ENCODE measurements at regions not wholly inside any gene's neighbourhood (a gene's known extent, or its start where the extent isn't known, plus 50 kb on each side); places are given as distances from the start of the nearest gene placed in this dataset.

GRCh38 chr3:168417016-168417415 is 321.3 kb upstream of the GOLIM4 start:
- TF ChIP-seq EZH2 (IDR thresholded peaks at IDR 0.05; ENCODE audit: borderline replicate concordance) (no peak), CTCF (IDR thresholded peaks at IDR 0.05; ENCODE audit: poor library complexity) (no peak), EZH2phosphoT487 (IDR thresholded peaks at IDR 0.05; ENCODE audit: low read depth, severe bottlenecking, unreplicated experiment) (no peak)

DNA sequence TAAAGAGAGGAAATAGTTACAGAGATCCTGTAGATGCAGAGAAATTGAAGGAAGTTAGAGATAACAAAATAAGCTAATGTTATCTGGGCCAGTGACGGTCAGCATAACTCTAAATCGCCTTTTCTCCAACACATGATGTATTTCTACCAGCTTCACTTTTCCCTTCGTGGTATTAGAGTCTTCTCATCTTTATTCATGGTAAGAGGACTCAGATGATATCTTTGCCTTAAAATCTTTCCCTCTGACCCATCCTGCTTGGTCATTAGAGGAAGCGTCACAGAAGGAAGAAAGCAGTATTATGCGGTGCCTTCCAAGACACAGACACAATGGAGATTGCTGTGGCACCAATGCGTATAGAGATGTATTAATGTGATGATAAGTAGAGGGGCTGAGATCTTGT is 320.7 kb upstream of the GOLIM4 start:
- no peak for DNase-seq (ENCODE audit: low spot score)
- no peaks in the 10 kb centered on the region for H3K9me3 ChIP-seq (ENCODE audit: low read depth)
- H3K27ac ChIP-seq, result peak overlapping the region; percentile 67
- H4K20me1 ChIP-seq (ENCODE audit: insufficient read depth, poor library complexity, severe bottlenecking), result no peaks in the 10 kb centered on the region
- H3K4me3 ChIP-seq, result no peak overlapping the region
- peaks cover 8% of the 10 kb centered on the region for H3K4me1 ChIP-seq (ENCODE audit: insufficient read depth)
- no peaks in the 10 kb centered on the region for H3K36me3 ChIP-seq (replicated peaks; ENCODE audit: insufficient read depth, low read depth)
- WGBS (ENCODE audit: low lambda C conversion rate, missing lambda C conversion rate), result 73% methylated on average over 6 of the region's 6 CpGs
- H3K4me2 ChIP-seq, result peak overlapping the region; percentile 59
- no peak overlapping the region for H2AFZ ChIP-seq
- no peaks in the 10 kb centered on the region for H3K27me3 ChIP-seq
- TF ChIP-seq CTCF (IDR thresholded peaks at IDR 0.05; ENCODE audit: poor library complexity) (no peak), EZH2 (IDR thresholded peaks at IDR 0.05; ENCODE audit: borderline replicate concordance) (no peak)
- no peaks in the 10 kb centered on the region for H3K9me2 ChIP-seq (replicated peaks; ENCODE audit: insufficient read depth)
- no peaks in the 10 kb centered on the region for H3K79me2 ChIP-seq

More at GRCh38 chr3:168417016-168417415, 321.3 kb upstream of the GOLIM4 start:
- WGBS (ENCODE audit: low lambda C conversion rate, missing lambda C conversion rate), result 23% methylated on average over 1 of the region's 1 CpG
- H3K27ac ChIP-seq, result peak overlapping the region; percentile 67
- peak overlapping the region; percentile 59 for H3K4me2 ChIP-seq
- peak; percentile 54 for DNase-seq (ENCODE audit: low spot score)
- no peaks in the 10 kb centered on the region for H3K27me3 ChIP-seq
- H2AFZ ChIP-seq, result no peak overlapping the region
- no peaks in the 10 kb centered on the region for H3K9me3 ChIP-seq (ENCODE audit: low read depth)
- H3K36me3 ChIP-seq (replicated peaks; ENCODE audit: insufficient read depth, low read depth), result no peaks in the 10 kb centered on the region
- no peaks in the 10 kb centered on the region for H3K79me2 ChIP-seq
- no peaks in the 10 kb centered on the region for H4K20me1 ChIP-seq (ENCODE audit: insufficient read depth, poor library complexity, severe bottlenecking)
- H3K9me2 ChIP-seq (replicated peaks; ENCODE audit: insufficient read depth), result no peaks in the 10 kb centered on the region
- H3K4me1 ChIP-seq (ENCODE audit: insufficient read depth), result peaks cover 8% of the 10 kb centered on the region
- H3K4me3 ChIP-seq, result no peak overlapping the region

DNA sequence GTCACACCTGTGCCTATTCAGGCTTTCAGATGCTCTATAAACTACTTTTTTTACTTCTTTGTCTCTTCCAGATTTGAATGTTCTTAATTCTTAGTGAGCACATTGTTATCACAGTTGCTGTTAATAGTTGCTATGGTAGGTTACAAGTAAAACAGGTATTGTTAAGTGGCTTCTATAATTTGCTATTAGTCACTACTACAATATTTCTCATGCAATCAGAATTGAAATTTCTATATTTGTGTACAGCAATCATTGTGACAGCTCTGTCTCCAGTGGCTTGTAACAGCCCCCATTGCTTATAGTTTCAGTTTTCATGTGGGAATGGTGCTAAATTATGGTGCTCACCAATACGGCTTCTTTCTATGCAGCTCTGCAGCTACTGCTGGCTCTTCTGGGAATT is 318.4 kb upstream of the GOLIM4 start:
- H3K79me2 ChIP-seq, result no peaks in the 10 kb centered on the region
- no peaks in the 10 kb centered on the region for H3K36me3 ChIP-seq (replicated peaks; ENCODE audit: insufficient read depth, low read depth)
- H2AFZ ChIP-seq, result no peak overlapping the region
- no peaks in the 10 kb centered on the region for H3K27me3 ChIP-seq
- no peaks in the 10 kb centered on the region for H3K9me3 ChIP-seq (ENCODE audit: low read depth)
- no peak overlapping the region for H3K27ac ChIP-seq
- no peak overlapping the region for H3K4me2 ChIP-seq
- H4K20me1 ChIP-seq (ENCODE audit: insufficient read depth, poor library complexity, severe bottlenecking), result no peaks in the 10 kb centered on the region
- no peak for DNase-seq (ENCODE audit: low spot score)
- TF ChIP-seq EZH2 (IDR thresholded peaks at IDR 0.05; ENCODE audit: borderline replicate concordance), result no peak
- no peak for TF ChIP-seq EZH2phosphoT487 (IDR thresholded peaks at IDR 0.05; ENCODE audit: low read depth, severe bottlenecking, unreplicated experiment)
- TF ChIP-seq CTCF (IDR thresholded peaks at IDR 0.05; ENCODE audit: poor library complexity), result no peak
- 84% methylated on average over 1 of the region's 1 CpG for WGBS (ENCODE audit: low lambda C conversion rate, missing lambda C conversion rate)
- H3K9me2 ChIP-seq (replicated peaks; ENCODE audit: insufficient read depth), result no peaks in the 10 kb centered on the region
- peaks cover 8% of the 10 kb centered on the region for H3K4me1 ChIP-seq (ENCODE audit: insufficient read depth)
- H3K4me3 ChIP-seq, result no peak overlapping the region

- no peaks in the 10 kb centered on the region for H3K36me3 ChIP-seq (replicated peaks; ENCODE audit: insufficient read depth, low read depth)
- no peak overlapping the region for H2AFZ ChIP-seq
- H3K4me3 ChIP-seq, result no peak overlapping the region
- no peak overlapping the region for H3K4me2 ChIP-seq
- no peaks in the 10 kb centered on the region for H3K4me1 ChIP-seq (ENCODE audit: insufficient read depth)
- H3K9me2 ChIP-seq (replicated peaks; ENCODE audit: insufficient read depth), result no peaks in the 10 kb centered on the region
- no peaks in the 10 kb centered on the region for H4K20me1 ChIP-seq (ENCODE audit: insufficient read depth, poor library complexity, severe bottlenecking)
- H3K27ac ChIP-seq, result no peak overlapping the region
- H3K27me3 ChIP-seq, result no peaks in the 10 kb centered on the region
- TF ChIP-seq EZH2phosphoT487 (IDR thresholded peaks at IDR 0.05; ENCODE audit: low read depth, severe bottlenecking, unreplicated experiment) (no peak), CTCF (IDR thresholded peaks at IDR 0.05; ENCODE audit: poor library complexity) (no peak), EZH2 (IDR thresholded peaks at IDR 0.05; ENCODE audit: borderline replicate concordance) (no peak)
- DNase-seq (ENCODE audit: low spot score), result no peak
- H3K9me3 ChIP-seq (ENCODE audit: low read depth), result no peaks in the 10 kb centered on the region
- H3K79me2 ChIP-seq, result no peaks in the 10 kb centered on the region
These were observed 311.7 kb upstream of the GOLIM4 start for GRCh38 chr3:168407381-168407780.
